GM19455 (cell line): ENCODE measurements at regions not wholly inside any gene's neighbourhood (a gene's known extent, or its start where the extent isn't known, plus 50 kb on each side); places are given as distances from the start of the nearest gene placed in this dataset.

ENCODE experiments used
- ATAC-seq: cut with Tn5 transposase; IDR thresholded peaks from one replicate; pipeline ENCODE4 v1.9.1; 2021; ENCODE audit not compliant: unreplicated experiment

- no peak for ATAC-seq
Observed at GRCh38 chr7:18308938-18309337, 186.6 kb upstream of the HDAC9 start.

GRCh38 chr7:18312482-18312881, 183.1 kb upstream of the HDAC9 start:
- no peak for ATAC-seq

- no peak for ATAC-seq
Observed at GRCh38 chr7:18313965-18314364, 181.6 kb upstream of the HDAC9 start.

GRCh38 chr7:18315241-18315640, 180.3 kb upstream of the HDAC9 start:
- ATAC-seq, result no peak

DNA sequence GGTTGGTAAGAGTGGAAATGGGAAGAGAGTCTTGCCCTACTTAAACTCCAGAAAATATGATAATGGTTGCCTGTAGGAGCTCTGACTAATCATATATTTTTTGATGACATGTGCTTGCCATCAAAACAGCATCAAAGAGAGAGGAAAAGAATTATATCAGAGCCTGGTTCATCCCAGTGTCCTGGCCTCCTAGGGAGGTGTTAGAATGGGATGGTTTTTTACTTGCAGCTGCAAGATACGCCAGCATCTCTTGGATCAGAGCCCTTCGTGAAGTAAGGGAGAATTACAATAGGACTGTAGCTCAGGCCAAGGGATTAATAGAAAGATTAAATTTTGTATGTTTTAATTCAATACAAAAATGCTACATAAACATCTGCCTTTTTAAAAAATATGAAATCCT, 177.6 kb upstream of the HDAC9 start:
- ATAC-seq, result no peak

GRCh38 chr7:18320422-18320821, 175.1 kb upstream of the HDAC9 start:
- no peak for ATAC-seq

- ATAC-seq, result peak; percentile 69
Observed at GRCh38 chr7:18320971-18321567, 174.5 kb upstream of the HDAC9 start.

DNA sequence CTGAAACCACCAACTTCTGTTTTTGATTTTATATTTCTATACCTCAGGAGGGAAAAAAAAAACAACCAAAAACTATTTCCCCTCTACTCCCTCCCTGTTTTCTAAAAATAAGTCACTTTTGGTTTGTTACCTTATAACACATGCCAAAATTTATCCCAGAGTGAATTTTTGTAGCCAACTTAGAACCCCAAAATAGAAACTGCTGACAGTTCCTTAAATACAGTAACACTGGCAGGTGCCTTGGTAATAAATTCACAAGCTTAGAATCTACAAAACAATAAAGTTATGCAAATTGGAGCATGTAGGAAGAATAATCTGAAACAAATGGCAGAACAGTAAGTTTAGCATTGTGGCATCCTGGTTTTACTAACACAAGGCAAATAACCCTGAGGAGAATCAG, 165.0 kb upstream of the HDAC9 start:
- no peak for ATAC-seq

DNA sequence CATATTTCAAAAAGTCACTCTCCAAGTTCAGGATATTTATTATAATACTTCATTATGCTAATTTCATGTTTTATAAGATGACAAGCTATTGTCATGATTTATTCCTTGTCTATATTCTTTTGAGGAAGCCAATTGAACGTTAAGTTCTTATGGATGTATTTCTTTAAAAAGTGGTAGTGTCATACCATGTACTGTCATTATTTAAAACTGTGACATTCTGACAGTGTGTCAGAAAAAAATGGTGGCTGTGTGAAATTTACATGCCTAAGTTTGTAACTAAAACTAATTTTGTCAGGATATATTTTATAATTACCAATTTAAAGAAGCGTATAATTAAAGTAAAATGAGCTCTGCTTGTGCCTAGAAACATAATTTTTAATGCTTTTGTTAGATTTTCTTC, 158.9 kb upstream of the HDAC9 start:
- ATAC-seq, result no peak

DNA sequence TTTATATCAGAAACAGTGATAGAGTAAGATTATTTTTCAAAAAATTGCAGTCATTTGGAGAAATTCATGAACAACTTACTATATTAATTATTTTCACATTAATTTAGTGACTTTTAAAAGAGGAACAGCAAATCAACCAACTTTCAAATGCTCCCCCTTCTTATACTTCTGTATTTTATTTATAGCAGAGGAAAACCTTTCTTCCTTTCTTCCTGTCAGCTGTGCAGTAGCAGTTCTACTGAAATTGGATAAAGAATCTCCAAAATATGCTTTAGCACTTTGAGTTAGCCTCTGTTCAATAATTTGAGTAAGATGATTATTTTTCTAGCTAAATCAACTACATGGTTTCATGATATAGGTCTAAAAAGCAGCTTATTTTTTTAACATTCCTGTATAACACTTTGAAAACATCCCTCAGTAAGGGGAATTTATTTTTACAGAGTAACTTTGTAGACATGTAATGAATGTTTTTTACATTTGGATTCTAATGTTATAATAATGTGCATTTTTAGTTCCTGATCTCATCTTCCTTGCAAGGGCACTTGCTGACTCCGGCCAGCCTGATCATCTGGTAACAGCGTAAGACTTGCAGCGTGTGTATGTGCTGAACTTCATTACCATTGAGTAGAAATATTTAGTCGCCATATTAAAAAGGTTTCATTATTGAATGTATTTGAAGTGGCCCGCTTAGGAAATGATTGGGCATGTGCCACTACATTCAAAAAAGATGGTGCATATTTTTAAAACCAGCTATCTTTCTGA, 158.3 kb upstream of the HDAC9 start:
- no peak for ATAC-seq

GRCh38 chr7:18338910-18339523, 156.5 kb upstream of the HDAC9 start:
- no peak for ATAC-seq

DNA sequence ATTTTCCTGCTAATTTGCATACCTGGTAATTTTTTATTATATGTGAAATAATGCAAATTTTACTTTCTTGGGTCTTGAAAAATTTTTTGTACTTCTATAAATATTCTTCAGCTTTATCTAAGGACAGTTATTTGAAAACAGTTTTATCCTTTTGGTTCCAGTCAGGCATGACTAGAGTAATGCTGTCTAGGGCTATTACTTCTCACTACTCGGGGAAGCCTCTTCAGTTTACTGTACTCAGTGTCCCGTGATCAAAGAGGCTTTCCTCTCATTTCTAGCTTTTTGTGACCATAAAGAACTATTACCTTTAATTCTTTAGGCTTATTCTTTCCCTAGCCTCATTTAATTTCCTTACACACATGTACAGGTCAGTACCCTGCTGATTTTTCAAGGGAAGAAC, 153.8 kb upstream of the HDAC9 start:
- no peak for ATAC-seq

- ATAC-seq, result no peak
Observed at GRCh38 chr7:18343047-18343446, 152.5 kb upstream of the HDAC9 start.

DNA sequence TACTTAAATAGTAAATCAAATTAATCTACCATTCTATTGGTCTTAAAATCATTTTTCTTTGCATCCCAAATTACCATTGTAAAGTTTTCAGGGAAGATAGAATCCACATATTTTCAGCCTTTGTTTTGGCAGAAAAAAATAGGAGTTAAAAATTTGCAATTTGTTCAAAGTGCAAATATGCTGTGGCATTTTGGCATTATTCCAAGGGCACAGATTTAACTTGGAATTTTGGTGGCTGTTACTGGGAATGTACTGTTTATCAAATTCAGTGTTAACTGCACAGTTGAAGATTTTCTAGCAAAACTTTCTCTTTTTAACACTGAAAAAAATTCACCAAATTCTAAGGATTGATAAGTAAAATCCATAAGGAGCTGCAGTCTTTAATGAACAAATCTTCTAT, 151.0 kb upstream of the HDAC9 start:
- ATAC-seq, result no peak

DNA sequence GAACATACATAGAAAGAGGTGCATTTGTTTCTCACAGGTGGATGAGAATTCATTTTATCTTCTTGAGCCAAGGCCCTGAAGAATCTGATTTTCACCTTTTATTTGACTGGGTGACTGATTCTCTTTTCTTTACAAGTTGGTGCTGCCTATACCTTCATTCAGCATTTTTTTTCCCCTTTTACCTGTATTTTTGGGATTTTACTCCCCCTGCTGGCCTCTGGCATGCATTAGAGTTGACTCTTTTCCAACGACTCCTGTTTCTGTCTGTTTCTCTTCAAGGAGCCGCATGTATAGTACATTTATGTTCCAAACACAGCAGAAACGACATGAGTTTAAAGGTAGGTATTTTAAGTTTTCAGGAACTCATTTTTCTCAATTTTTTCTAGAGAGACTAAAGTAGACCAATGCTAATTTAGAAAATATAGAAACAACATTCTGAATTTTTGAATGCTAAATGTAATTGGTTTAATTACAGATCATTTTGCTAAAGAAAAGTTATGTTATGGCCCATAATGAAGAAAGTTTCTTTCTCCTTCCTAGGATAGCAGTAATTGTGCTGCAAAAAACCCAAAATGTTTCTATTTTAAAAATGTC, 149.8 kb upstream of the HDAC9 start:
- ATAC-seq, result no peak

- ATAC-seq, result no peak
Observed at GRCh38 chr7:18347170-18347569, 148.4 kb upstream of the HDAC9 start.

DNA sequence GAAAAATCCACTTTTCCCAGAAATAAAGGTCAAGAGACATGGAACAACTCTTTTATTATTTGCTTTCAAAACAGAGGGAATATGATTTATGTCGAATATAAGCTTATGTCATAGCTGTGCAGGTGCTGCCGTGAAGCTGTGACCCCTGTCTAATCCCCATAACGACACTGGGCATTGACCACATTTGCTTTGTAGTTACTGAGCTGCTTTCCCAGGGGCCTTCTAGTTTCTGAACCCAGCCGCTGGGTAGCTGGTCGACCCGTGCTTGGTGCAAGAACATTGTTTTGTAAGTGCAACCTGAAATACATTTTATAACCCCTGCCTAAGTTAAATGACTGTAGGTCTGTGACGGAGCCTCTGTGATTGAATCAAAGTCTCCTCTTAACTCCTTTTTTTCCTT, 144.9 kb upstream of the HDAC9 start:
- no peak for ATAC-seq

DNA sequence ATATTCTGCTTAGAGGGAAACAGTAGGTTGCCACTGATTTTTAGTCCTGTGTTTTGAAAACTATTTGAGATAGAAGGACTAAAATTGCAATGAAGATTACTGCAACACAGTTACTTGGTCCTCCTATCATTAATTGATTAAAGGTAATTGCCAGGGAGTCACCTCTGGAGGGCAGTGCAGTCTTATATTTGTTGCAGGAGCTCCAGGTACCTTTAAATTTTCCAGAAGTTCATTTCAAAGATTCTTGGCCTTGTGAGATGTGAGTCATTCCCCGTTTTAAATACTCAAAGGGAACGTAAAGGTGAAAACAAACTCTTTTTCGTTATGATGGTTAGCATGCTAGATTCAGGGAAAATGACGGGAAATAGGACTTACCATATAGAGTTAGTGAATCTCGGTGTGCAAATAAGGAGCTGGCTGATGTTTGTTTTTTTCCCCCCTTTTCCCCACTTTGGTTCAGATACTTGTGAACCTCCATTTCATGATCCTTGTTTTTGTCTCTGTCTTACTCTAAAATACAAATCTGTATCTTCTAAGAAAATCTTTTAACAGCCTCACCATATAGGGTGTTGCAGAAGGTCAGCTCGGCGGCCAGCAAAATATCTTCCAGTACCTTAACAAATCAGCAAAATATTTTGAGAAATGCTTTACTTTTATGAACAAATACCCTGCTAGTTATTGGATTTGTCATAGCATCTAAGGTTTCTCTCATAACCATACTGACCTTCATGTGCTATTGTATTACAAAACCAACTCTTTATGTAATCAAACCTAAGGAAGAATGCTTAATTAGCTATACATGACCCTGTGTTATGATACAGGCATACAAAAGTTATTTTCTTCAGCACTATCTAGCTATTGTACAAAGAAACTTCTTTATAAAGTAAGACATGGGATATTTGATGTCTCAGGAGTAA, 143.0 kb upstream of the HDAC9 start:
- no peak for ATAC-seq

DNA sequence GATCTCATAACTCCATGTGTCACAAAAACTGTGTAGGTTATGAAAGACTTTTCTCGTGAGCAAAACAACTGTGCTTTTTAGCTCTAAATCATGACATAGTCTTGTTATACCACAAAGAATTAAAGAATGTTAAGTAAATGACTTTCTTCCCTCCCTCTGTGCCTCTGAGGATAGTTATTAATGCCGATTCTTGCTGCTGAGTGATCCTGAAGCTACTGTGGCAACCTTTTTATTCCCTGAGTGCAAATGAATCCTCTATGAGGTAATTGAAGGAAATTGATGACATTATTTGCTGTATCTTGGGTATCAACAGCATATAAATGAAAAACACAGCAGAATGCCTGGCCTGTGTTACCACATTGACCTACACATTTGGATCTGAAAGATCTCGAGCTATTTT, 142.2 kb upstream of the HDAC9 start:
- ATAC-seq, result no peak

DNA sequence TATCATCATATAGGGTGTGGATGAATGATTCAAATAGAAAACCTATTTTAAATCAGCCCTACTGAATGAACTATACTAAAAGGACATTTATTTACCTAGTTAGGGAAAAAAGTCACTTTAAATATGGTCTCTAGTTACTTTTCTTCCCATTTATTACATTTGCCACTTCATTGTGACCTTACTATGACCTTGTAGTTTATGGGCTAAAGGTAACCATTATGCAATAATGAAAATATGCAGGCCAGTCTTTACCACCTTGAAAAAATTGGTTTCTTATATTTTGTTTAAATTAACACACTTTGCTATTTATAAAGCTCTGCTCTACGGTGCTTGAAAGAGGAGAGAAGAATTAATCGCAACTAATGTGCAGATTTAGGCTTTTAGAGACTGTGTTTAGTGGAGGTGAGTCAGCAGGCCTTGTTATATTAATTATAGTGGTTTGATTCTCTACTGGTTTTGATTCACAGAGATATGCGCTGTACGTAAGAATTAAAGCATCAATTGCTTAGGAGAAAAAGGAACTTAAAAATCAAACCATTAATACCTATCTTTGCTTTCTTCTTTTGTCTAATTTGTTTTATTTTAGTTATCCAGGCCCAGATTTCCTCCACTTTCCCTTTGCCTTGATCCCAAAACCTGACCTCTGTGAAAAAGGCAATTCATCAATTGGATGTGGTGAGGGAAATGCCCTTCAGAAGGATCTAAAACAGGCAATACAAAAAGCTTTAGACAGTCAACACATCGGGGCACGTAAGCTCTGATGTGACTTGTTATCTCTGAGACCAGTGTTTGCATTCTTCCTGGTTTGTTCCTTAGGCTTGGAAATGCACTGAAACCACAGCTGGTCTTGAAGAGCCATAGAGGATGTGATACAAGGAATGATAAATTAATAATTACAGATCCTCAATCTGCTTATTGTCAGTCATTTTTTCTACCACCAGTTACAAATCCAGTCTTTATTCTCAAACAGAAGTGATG, 141.2 kb upstream of the HDAC9 start:
- no peak for ATAC-seq
